ENCODE measurements at regions not wholly inside any gene's neighbourhood (a gene's known extent, or its start where the extent isn't known, plus 50 kb on each side); places are given as distances from the start of the nearest gene placed in this dataset.

DNA sequence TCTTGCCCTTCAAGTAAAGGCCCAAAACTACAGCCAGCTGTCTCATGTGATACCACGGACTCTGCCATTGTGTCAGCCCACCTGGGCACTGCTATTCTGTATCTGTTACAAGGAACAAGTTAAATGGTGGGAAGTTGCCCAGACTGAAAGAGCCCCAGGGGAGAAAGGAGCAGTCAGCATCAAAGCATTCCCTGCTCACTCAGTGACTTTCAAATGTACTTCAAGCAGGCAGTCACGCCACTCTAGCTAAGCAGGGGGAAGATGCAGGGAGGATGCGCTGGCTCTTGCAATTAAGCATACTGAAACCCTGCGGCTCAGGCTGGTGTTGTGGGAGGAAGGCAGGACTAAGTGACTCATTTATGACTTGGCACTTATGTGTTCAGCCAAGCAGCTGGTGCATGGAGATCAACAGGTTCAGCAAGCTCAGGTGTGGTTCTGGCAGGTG, 1249.6 kb downstream of the TYW1 start:
- no peak overlapping the region for H3K27ac Mint-ChIP-seq (ENCODE audit: unreplicated experiment)
- H3K4me1 Mint-ChIP-seq (ENCODE audit: unreplicated experiment): no peaks in the 10 kb centered on the region
- H3K4me3 Mint-ChIP-seq (ENCODE audit: unreplicated experiment): no peak overlapping the region
- no peak for DNase-seq (ENCODE audit: low spot score)
- peaks cover 52% of the 10 kb centered on the region for H3K9me3 Mint-ChIP-seq (ENCODE audit: unreplicated experiment)
- TF ChIP-seq, protein P1, sequence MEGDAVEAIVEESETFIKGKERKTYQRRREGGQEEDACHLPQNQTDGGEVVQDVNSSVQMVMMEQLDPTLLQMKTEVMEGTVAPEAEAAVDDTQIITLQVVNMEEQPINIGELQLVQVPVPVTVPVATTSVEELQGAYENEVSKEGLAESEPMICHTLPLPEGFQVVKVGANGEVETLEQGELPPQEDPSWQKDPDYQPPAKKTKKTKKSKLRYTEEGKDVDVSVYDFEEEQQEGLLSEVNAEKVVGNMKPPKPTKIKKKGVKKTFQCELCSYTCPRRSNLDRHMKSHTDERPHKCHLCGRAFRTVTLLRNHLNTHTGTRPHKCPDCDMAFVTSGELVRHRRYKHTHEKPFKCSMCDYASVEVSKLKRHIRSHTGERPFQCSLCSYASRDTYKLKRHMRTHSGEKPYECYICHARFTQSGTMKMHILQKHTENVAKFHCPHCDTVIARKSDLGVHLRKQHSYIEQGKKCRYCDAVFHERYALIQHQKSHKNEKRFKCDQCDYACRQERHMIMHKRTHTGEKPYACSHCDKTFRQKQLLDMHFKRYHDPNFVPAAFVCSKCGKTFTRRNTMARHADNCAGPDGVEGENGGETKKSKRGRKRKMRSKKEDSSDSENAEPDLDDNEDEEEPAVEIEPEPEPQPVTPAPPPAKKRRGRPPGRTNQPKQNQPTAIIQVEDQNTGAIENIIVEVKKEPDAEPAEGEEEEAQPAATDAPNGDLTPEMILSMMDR (IDR thresholded peaks at IDR 0.05; ENCODE audit: unreplicated experiment): no peak
- peaks cover 7% of the 10 kb centered on the region for H3K36me3 Mint-ChIP-seq (ENCODE audit: low read depth, unreplicated experiment)
- peaks cover 6% of the 10 kb centered on the region for H3K27me3 Mint-ChIP-seq (ENCODE audit: unreplicated experiment)

- H3K9me3 Mint-ChIP-seq (ENCODE audit: unreplicated experiment): peaks cover 54% of the 10 kb centered on the region
- H3K27ac Mint-ChIP-seq (ENCODE audit: unreplicated experiment): no peak overlapping the region
- peaks cover 7% of the 10 kb centered on the region for H3K36me3 Mint-ChIP-seq (ENCODE audit: low read depth, unreplicated experiment)
- DNase-seq (ENCODE audit: low spot score): no peak
- peaks cover 6% of the 10 kb centered on the region for H3K27me3 Mint-ChIP-seq (ENCODE audit: unreplicated experiment)
- TF ChIP-seq, protein P1 (IDR thresholded peaks at IDR 0.05; ENCODE audit: unreplicated experiment): no peak
- no peaks in the 10 kb centered on the region for H3K4me1 Mint-ChIP-seq (ENCODE audit: unreplicated experiment)
- no peak overlapping the region for H3K4me3 Mint-ChIP-seq (ENCODE audit: unreplicated experiment)
Observed at GRCh38 chr7:68247126-68247525, 1250.5 kb downstream of the TYW1 start.

- H3K36me3 Mint-ChIP-seq (ENCODE audit: low read depth, unreplicated experiment): peaks cover 7% of the 10 kb centered on the region
- H3K27me3 Mint-ChIP-seq (ENCODE audit: unreplicated experiment): peaks cover 6% of the 10 kb centered on the region
- H3K27ac Mint-ChIP-seq (ENCODE audit: unreplicated experiment): no peak overlapping the region
- H3K4me1 Mint-ChIP-seq (ENCODE audit: unreplicated experiment): no peaks in the 10 kb centered on the region
- DNase-seq (ENCODE audit: low spot score): no peak
- peaks cover 53% of the 10 kb centered on the region for H3K9me3 Mint-ChIP-seq (ENCODE audit: unreplicated experiment)
- H3K4me3 Mint-ChIP-seq (ENCODE audit: unreplicated experiment): no peak overlapping the region
- TF ChIP-seq, protein P1 (IDR thresholded peaks at IDR 0.05; ENCODE audit: unreplicated experiment): no peak
Observed at GRCh38 chr7:68247571-68247970, 1250.9 kb downstream of the TYW1 start.

- Mint-ChIP-seq H3K9me3 (ENCODE audit: unreplicated experiment) (peaks cover 57% of the 10 kb centered on the region), H3K4me3 (ENCODE audit: unreplicated experiment) (no peak overlapping the region), H3K27me3 (ENCODE audit: unreplicated experiment) (peaks cover 6% of the 10 kb centered on the region), H3K4me1 (ENCODE audit: unreplicated experiment) (no peaks in the 10 kb centered on the region), H3K36me3 (ENCODE audit: low read depth, unreplicated experiment) (peaks cover 7% of the 10 kb centered on the region), H3K27ac (ENCODE audit: unreplicated experiment) (no peak overlapping the region)
- no peak for DNase-seq (ENCODE audit: low spot score)
- TF ChIP-seq, protein P1 (IDR thresholded peaks at IDR 0.05; ENCODE audit: unreplicated experiment): no peak
Observed at GRCh38 chr7:68248973-68249372, 1252.3 kb downstream of the TYW1 start.

- Mint-ChIP-seq H3K27ac (ENCODE audit: unreplicated experiment) (no peak overlapping the region), H3K36me3 (ENCODE audit: low read depth, unreplicated experiment) (peaks cover 7% of the 10 kb centered on the region), H3K27me3 (ENCODE audit: unreplicated experiment) (peaks cover 6% of the 10 kb centered on the region), H3K4me1 (ENCODE audit: unreplicated experiment) (no peaks in the 10 kb centered on the region), H3K9me3 (ENCODE audit: unreplicated experiment) (peaks cover 54% of the 10 kb centered on the region), H3K4me3 (ENCODE audit: unreplicated experiment) (no peak overlapping the region)
- TF ChIP-seq, protein P1 (IDR thresholded peaks at IDR 0.05; ENCODE audit: unreplicated experiment): no peak
- no peak for DNase-seq (ENCODE audit: low spot score)
Observed at GRCh38 chr7:68249611-68250010, 1253.0 kb downstream of the TYW1 start.
